K562 (cell line): ENCODE measurements at regions not wholly inside any gene's neighbourhood (a gene's known extent, or its start where the extent isn't known, plus 50 kb on each side); places are given as distances from the start of the nearest gene placed in this dataset.

Source experiments
- ATAC-seq: fragments of 200-7000 bp; cut with Tn5 transposase; 3 replicates; pipeline ENCODE4 v1.9.1; 2020; ENCODE audit warnings: moderate library complexity
- BruUV-seq: library from RNA; stranded (reverse); fragments of 400-500 nt; replicated peaks from 2 replicates; lab custom pipeline; 2021; lab: Mats Ljungman, UMichigan
- CTCF ChIA-PET: fragments of 300-600 bp; formaldehyde crosslinking; extraction: SDS; loops from one replicate; lab custom pipeline; 2021; ENCODE audit warnings: low intra/inter-chr PET ratio; lab: Yijun Ruan, JAX
- POLR2A ChIA-PET: fragments of 300-600, 350-650 bp; sonication (Branson Sonifier 250); formaldehyde crosslinking; extraction: SDS; loops from one replicate; lab custom pipeline; 2021; ENCODE audit warnings: antibody characterized with exemption, inconsistent platforms; lab: Yijun Ruan, JAX
- DNase-seq, 4 experiments: peaks; one replicate each; pipeline versions ENCODE4 v3.0.0 to v3.0.0-alpha.2; 2011 to 2018; ENCODE audit warnings: low spot score in 3 of 4, mixed read lengths in 3 of 4; ENCODE audit errors: extremely low read depth in 1 of 4
- FAIRE-seq: peaks from 2 replicates; lab custom pipeline; 2011; peaks lifted over from hg19 to GRCh38; lab: Jason Lieb, UNC
- H2AFZ ChIP-seq: 2 replicates; pipeline ENCODE4 v1.6.0; 2011; ENCODE audit warnings: low read depth, low read length, control low read depth, inconsistent platforms
- H3K27ac ChIP-seq: fragments of 200-600 bp; 3 replicates; pipeline ENCODE4 v1.8.0; 2011; ENCODE audit warnings: low read depth, mild to moderate bottlenecking, control low read depth, inconsistent platforms, low read length, moderate library complexity, mixed read lengths; ENCODE audit errors: extremely low read depth
- H3K27me3 ChIP-seq, 2 experiments: fragments of 300-600 bp in 1 of 2; 2 replicates in 1 of 2; 3 replicates in 1 of 2; pipeline versions ENCODE4 v1.6.0 to v1.8.0; 2011; ENCODE audit warnings: inconsistent platforms in 2 of 2, low read length in 2 of 2, mild to moderate bottlenecking in 1 of 2, mixed read lengths in 1 of 2, moderate library complexity in 1 of 2; ENCODE audit not compliant: control insufficient read depth in 2 of 2, insufficient read depth in 2 of 2
- H3K36me3 ChIP-seq: fragments of 300-600 bp; 3 replicates; pipeline ENCODE4 v1.8.0; 2011; ENCODE audit warnings: mild to moderate bottlenecking, low read length, inconsistent platforms; ENCODE audit not compliant: control insufficient read depth, insufficient read depth
- H3K4me1 ChIP-seq, 2 experiments: fragments of 200-600 bp in 1 of 2; replicated peaks in 1 of 2; 2 replicates in 1 of 2; 3 replicates in 1 of 2; pipeline versions ENCODE4 v1.5.1 to v1.8.0; 2011; ENCODE audit warnings: inconsistent platforms in 2 of 2, low read length in 2 of 2, mild to moderate bottlenecking in 1 of 2, mixed read lengths in 1 of 2, moderate library complexity in 1 of 2; ENCODE audit not compliant: control insufficient read depth in 2 of 2, insufficient read depth in 2 of 2
- H3K4me2 ChIP-seq: 2 replicates; pipeline ENCODE4 v1.6.1; 2011; ENCODE audit warnings: low read length, control low read depth, inconsistent platforms, mixed read lengths; ENCODE audit not compliant: insufficient read depth
- H3K4me3 ChIP-seq: fragments of 200-600 bp; sonication (generic), shearing (Covaris generic); 2 replicates; pipeline ENCODE4 v1.5.1; 2016; ENCODE audit warnings: control low read depth, inconsistent platforms
- H3K79me2 ChIP-seq: fragments of 200-600 bp; 3 replicates; pipeline ENCODE4 v1.8.0; 2011; ENCODE audit warnings: low read length, inconsistent platforms; ENCODE audit not compliant: control insufficient read depth, insufficient read depth
- H3K9ac ChIP-seq, 2 experiments: 2 replicates each; pipeline versions ENCODE4 v1.6.0 to v1.6.1; 2011; ENCODE audit warnings: low read depth in 2 of 2, low read length in 2 of 2, control low read depth in 1 of 2, inconsistent platforms in 1 of 2, mild to moderate bottlenecking in 1 of 2, mixed read lengths in 1 of 2; ENCODE audit not compliant: insufficient read depth in 1 of 2
- H3K9me1 ChIP-seq: one replicate; pipeline ENCODE4 v1.6.0; 2011; ENCODE audit warnings: inconsistent platforms, mild to moderate bottlenecking, low read length, moderate library complexity; ENCODE audit not compliant: control insufficient read depth, insufficient read depth
- H3K9me3 ChIP-seq: replicated peaks from 2 replicates; pipeline ENCODE4 v1.5.1; 2011; ENCODE audit warnings: low read depth, low read length, inconsistent platforms; ENCODE audit not compliant: control insufficient read depth, insufficient read depth
- H4K20me1 ChIP-seq: replicated peaks from 2 replicates; pipeline ENCODE4 v1.6.1; 2011; ENCODE audit warnings: low read length, inconsistent platforms, mixed read lengths; ENCODE audit not compliant: control insufficient read depth, insufficient read depth
- BRD9 ChIP-seq: fragments of 450-650 bp; IDR thresholded peaks from 2 replicates; pipeline ENCODE4 v1.6.1; 2018; ENCODE audit warnings: low read depth; ENCODE audit not compliant: partially characterized antibody
- CCAR2 ChIP-seq: fragments of 200-400 bp; formaldehyde crosslinking; IDR thresholded peaks from 2 replicates; pipeline ENCODE4 v1.6.1; 2017; ENCODE audit warnings: mild to moderate bottlenecking, low read depth, low read length
- ESRRB ChIP-seq: fragments of 250-450 bp; sonication (Bioruptor Pico); IDR thresholded peaks from 2 replicates; pipeline ENCODE4 v1.5.0; 2020; ENCODE audit warnings: mild to moderate bottlenecking, moderate library complexity, borderline replicate concordance
- FOXJ2 ChIP-seq: fragments of 200-800 bp; sonication (Bioruptor generic); IDR thresholded peaks from 2 replicates; pipeline ENCODE4 v1.6.1; 2016; ENCODE audit warnings: missing genetic modification characterization, missing compliant biosample characterization
- HDGF ChIP-seq: fragments of 450-650 bp; IDR thresholded peaks from 2 replicates; pipeline ENCODE4 v1.6.1; 2016
- KDM4B ChIP-seq, 2 experiments: fragments of 450-650 bp in 1 of 2; sonication (generic) in 1 of 2; IDR thresholded peaks; 2 replicates each; pipeline ENCODE4 v1.6.1; 2016 to 2017; ENCODE audit warnings: borderline replicate concordance in 2 of 2, antibody characterized with exemption in 1 of 2, low read depth in 1 of 2, mild to moderate bottlenecking in 1 of 2
- MCM5 ChIP-seq: fragments of 450-650 bp; IDR thresholded peaks from 2 replicates; pipeline ENCODE4 v1.6.1; 2016; ENCODE audit warnings: low read depth
- TSC22D4 ChIP-seq: fragments of 450-650 bp; IDR thresholded peaks from 2 replicates; pipeline ENCODE4 v1.6.1; 2016; ENCODE audit warnings: missing genetic modification characterization, missing biosample characterization, control low read depth
- ZNF124 ChIP-seq: sonication (generic); formaldehyde crosslinking; IDR thresholded peaks from 2 replicates; pipeline ENCODE4 v1.8.1; 2022; ENCODE audit warnings: missing genetic modification reagents
- ZNF445 ChIP-seq: fragments of 250-450 bp; sonication (Bioruptor Pico); IDR thresholded peaks from 2 replicates; pipeline ENCODE4 v1.4.0; 2020; ENCODE audit warnings: low read depth, mild to moderate bottlenecking, moderate library complexity
- WGBS: fragments of 100-300 bp; shearing (Covaris generic); methylation state at CpG from one replicate; pipeline ENCODE4 v1.1.6; 2016; ENCODE audit warnings: low coverage, mixed read lengths; ENCODE audit not compliant: insufficient coverage; ENCODE audit errors: missing lambda C conversion rate; 5-methylcytosine and 5-hydroxymethylcytosine counted together
- in situ Hi-C: fragments of 300-500 bp; cut with MboI; formaldehyde crosslinking; loops from 4 replicates; pipeline ENCODE4 v1.15.0; 2018; ENCODE audit warnings: inconsistent platforms, mixed read lengths
- intact Hi-C: fragments of 100-400 bp; cut with micrococcal nuclease; formaldehyde crosslinking; loops from 2 replicates; pipeline ENCODE4 v1.14.2; 2022
- TF ChIP-seq, protein P1 (sequence below): fragments of 450-650 bp; conservative IDR thresholded peaks from 2 replicates; pipeline ENCODE4 v1.6.1; 2016; ENCODE audit warnings: missing genetic modification characterization, low read depth, mild to moderate bottlenecking, missing compliant biosample characterization, moderate library complexity
- TF ChIP-seq, protein P2 (sequence below): sonication (generic); formaldehyde crosslinking; IDR thresholded peaks from 2 replicates; pipeline ENCODE4 v1.8.0; 2022; ENCODE audit warnings: mild to moderate bottlenecking, missing genetic modification reagents
- TF ChIP-seq, protein P3 (sequence below): sonication (generic); formaldehyde crosslinking; IDR thresholded peaks from 2 replicates; pipeline ENCODE4 v1.8.0; 2022; ENCODE audit warnings: mild to moderate bottlenecking, missing genetic modification reagents
- TF ChIP-seq, protein P4 (sequence below): fragments of 450-650 bp; IDR thresholded peaks from 2 replicates; pipeline ENCODE4 v1.6.1; 2016; ENCODE audit warnings: borderline replicate concordance
- TF ChIP-seq, protein P5 (sequence below): fragments of 250-450 bp; sonication (Bioruptor Pico); IDR thresholded peaks from 2 replicates; pipeline ENCODE4 v1.8.0; 2022; ENCODE audit warnings: moderate library complexity, mild to moderate bottlenecking, inconsistent platforms
- TF ChIP-seq, protein P6 (sequence below): fragments of 250-450 bp; sonication (Bioruptor Pico); IDR thresholded peaks from 2 replicates; pipeline ENCODE4 v1.4.0; 2020

DNA sequence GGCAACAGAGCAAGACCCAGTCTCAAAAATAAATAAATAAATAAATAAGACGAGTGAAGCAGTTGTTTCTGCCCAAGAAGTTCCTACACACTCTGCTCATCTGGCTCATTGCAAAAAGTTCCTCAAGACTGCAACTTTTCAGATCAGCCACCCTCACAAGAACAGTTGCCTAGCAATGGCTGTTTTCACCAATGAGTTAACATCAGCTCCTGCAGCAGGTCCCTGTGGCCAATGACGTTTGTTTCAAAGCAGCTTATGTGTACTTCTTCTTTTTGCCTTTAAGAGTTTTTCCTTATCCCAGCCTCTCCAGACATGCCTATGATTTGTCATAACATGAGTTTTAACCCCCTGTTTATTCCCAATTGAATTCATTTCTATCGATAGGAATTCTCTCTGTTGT, 118.4 kb upstream of the SPRED1 start:
- Histone ChIP-seq H4K20me1 (no peaks in the 10 kb centered on the region), H3K9me3 (no peaks in the 10 kb centered on the region), H3K79me2 (no peaks in the 10 kb centered on the region), H2AFZ (no peak overlapping the region), H3K4me1 (no peaks in the 10 kb centered on the region), H3K27me3 (no peaks in the 10 kb centered on the region; a peak in 1 of 5 replicates), H3K4me2 (no peak overlapping the region), H3K27ac (no peak overlapping the region), H3K4me3 (no peak overlapping the region), H3K36me3 (no peaks in the 10 kb centered on the region), H3K9me1 (no peaks in the 10 kb centered on the region), H3K9ac (no peak overlapping the region)
- in situ Hi-C loops, result no loop called here
- DNase-seq, result no peak
- no peak for ATAC-seq
- BruUV-seq, result no TSS peak
- FAIRE-seq, result no peak
- CTCF ChIA-PET, result no interaction called here
- WGBS, result 0% methylated on average over 3 of the region's 3 CpGs
- POLR2A ChIA-PET, result no interaction called here
- intact Hi-C loops, result no loop called here
- no peak for TF ChIP-seq ZNF445 (CRISPR knock-in tag)
- TF ChIP-seq MCM5, result no peak
- TF ChIP-seq KDM4B (IDR thresholded peaks at IDR 0.05; ENCODE audit: borderline replicate concordance in 2 of 2, low read depth in 1 of 2), result no peak
- TF ChIP-seq, protein P1, sequence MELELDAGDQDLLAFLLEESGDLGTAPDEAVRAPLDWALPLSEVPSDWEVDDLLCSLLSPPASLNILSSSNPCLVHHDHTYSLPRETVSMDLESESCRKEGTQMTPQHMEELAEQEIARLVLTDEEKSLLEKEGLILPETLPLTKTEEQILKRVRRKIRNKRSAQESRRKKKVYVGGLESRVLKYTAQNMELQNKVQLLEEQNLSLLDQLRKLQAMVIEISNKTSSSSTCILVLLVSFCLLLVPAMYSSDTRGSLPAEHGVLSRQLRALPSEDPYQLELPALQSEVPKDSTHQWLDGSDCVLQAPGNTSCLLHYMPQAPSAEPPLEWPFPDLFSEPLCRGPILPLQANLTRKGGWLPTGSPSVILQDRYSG (tag), result no peak
- TF ChIP-seq, protein P2, sequence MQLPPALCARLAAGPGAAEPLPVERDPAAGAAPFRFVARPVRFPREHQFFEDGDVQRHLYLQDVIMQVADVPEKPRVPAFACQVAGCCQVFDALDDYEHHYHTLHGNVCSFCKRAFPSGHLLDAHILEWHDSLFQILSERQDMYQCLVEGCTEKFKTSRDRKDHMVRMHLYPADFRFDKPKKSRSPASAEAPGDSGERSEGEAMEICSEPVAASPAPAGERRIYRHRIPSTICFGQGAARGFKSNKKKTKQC, result no peak
- TF ChIP-seq TSC22D4 (tag), result no peak
- TF ChIP-seq, protein P3, sequence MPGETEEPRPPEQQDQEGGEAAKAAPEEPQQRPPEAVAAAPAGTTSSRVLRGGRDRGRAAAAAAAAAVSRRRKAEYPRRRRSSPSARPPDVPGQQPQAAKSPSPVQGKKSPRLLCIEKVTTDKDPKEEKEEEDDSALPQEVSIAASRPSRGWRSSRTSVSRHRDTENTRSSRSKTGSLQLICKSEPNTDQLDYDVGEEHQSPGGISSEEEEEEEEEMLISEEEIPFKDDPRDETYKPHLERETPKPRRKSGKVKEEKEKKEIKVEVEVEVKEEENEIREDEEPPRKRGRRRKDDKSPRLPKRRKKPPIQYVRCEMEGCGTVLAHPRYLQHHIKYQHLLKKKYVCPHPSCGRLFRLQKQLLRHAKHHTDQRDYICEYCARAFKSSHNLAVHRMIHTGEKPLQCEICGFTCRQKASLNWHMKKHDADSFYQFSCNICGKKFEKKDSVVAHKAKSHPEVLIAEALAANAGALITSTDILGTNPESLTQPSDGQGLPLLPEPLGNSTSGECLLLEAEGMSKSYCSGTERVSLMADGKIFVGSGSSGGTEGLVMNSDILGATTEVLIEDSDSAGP (CRISPR knock-in tag), result no peak
- TF ChIP-seq, protein P4, sequence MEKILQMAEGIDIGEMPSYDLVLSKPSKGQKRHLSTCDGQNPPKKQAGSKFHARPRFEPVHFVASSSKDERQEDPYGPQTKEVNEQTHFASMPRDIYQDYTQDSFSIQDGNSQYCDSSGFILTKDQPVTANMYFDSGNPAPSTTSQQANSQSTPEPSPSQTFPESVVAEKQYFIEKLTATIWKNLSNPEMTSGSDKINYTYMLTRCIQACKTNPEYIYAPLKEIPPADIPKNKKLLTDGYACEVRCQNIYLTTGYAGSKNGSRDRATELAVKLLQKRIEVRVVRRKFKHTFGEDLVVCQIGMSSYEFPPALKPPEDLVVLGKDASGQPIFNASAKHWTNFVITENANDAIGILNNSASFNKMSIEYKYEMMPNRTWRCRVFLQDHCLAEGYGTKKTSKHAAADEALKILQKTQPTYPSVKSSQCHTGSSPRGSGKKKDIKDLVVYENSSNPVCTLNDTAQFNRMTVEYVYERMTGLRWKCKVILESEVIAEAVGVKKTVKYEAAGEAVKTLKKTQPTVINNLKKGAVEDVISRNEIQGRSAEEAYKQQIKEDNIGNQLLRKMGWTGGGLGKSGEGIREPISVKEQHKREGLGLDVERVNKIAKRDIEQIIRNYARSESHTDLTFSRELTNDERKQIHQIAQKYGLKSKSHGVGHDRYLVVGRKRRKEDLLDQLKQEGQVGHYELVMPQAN, result no peak
- no peak for TF ChIP-seq HDGF
- TF ChIP-seq ESRRB (CRISPR knock-in tag), result no peak
- no peak for TF ChIP-seq BRD9
- TF ChIP-seq, protein P5, sequence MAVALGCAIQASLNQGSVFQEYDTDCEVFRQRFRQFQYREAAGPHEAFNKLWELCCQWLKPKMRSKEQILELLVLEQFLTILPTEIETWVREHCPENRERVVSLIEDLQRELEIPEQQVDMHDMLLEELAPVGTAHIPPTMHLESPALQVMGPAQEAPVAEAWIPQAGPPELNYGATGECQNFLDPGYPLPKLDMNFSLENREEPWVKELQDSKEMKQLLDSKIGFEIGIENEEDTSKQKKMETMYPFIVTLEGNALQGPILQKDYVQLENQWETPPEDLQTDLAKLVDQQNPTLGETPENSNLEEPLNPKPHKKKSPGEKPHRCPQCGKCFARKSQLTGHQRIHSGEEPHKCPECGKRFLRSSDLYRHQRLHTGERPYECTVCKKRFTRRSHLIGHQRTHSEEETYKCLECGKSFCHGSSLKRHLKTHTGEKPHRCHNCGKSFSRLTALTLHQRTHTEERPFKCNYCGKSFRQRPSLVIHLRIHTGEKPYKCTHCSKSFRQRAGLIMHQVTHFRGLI (CRISPR knock-in tag), result no peak
- TF ChIP-seq, protein P6, sequence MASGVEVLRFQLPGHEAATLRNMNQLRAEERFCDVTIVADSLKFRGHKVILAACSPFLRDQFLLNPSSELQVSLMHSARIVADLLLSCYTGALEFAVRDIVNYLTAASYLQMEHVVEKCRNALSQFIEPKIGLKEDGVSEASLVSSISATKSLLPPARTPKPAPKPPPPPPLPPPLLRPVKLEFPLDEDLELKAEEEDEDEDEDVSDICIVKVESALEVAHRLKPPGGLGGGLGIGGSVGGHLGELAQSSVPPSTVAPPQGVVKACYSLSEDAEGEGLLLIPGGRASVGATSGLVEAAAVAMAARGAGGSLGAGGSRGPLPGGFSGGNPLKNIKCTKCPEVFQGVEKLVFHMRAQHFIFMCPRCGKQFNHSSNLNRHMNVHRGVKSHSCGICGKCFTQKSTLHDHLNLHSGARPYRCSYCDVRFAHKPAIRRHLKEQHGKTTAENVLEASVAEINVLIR, result no peak
- TF ChIP-seq CCAR2, result no peak
- no peak for TF ChIP-seq FOXJ2 (tag)
- TF ChIP-seq ZNF124, result no peak
